GM12891 (cell line): ENCODE measurements at regions not wholly inside any gene's neighbourhood (a gene's known extent, or its start where the extent isn't known, plus 50 kb on each side); places are given as distances from the start of the nearest gene placed in this dataset.

Experiments
- POLR2A ChIP-seq: IDR thresholded peaks from 2 replicates; pipeline ENCODE4 v1.6.1; 2011; ENCODE audit warnings: low read depth, low read length, control low read depth
- POU2F2 ChIP-seq: IDR thresholded peaks from 2 replicates; pipeline ENCODE4 v1.6.1; 2011; ENCODE audit warnings: low read depth, mild to moderate bottlenecking, control low read depth, low read length, moderate library complexity

DNA sequence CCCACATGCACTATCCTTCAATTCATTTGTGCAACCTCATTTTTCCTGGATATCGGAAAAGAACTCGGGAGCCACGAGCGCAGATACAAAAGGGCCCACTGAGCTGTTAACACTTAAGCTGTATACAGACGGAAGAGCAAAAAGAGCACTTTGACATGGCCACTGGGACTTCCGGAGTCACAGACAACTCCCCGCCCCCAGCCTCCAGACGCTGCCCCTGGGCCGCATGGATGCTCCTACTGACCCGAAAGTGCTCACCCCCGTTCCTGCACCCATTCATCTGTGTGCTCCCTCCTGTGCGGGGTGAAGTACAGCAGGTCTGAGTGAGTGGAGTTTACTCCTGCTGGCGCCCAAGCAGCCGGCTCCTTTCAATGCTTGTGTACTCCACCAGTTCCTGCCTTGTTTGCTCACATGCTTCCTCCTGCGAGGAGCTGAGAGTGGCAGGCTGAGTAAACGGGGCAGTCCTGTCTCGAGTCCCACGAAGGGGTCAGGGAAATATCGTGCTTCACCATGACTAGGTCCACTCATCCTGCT is 901.0 kb upstream of the CTNND2 start:
- TF ChIP-seq POU2F2 (no peak), POLR2A (no peak)
